HepG2 (cell line): ENCODE measurements at regions not wholly inside any gene's neighbourhood (a gene's known extent, or its start where the extent isn't known, plus 50 kb on each side); places are given as distances from the start of the nearest gene placed in this dataset.

Source experiments
- ATAC-seq: fragments of 200-7000 bp; cut with Tn5 transposase; 3 replicates; pipeline ENCODE4 v1.9.1; 2020; ENCODE audit warnings: mild to moderate bottlenecking, moderate library complexity
- BruUV-seq: library from RNA; stranded (reverse); fragments of 400-500 nt; replicated peaks from 2 replicates; lab custom pipeline; 2021; lab: Mats Ljungman, UMichigan
- CTCF ChIA-PET: fragments of 300-600 bp; formaldehyde crosslinking; extraction: SDS; loops from one replicate; lab custom pipeline; 2021; ENCODE audit warnings: low total read pairs, inconsistent platforms, low intra/inter-chr PET ratio; lab: Yijun Ruan, JAX
- POLR2A ChIA-PET: fragments of 350-600 bp; sonication (Branson Sonifier 250); formaldehyde crosslinking; loops from one replicate; lab custom pipeline; 2020; ENCODE audit warnings: antibody characterized with exemption, inconsistent platforms; lab: Yijun Ruan, JAX
- DNase-seq: peaks from one replicate; pipeline ENCODE4 v3.0.0-alpha.2; 2015; ENCODE audit warnings: low spot score
- FAIRE-seq: peaks from 3 replicates; lab custom pipeline; 2011; peaks lifted over from hg19 to GRCh38; lab: Jason Lieb, UNC
- H2AFZ ChIP-seq: one replicate; pipeline ENCODE4 v1.6.1; 2011; ENCODE audit warnings: low read length, inconsistent platforms
- H3K27ac ChIP-seq: fragments of 300-600 bp; 3 replicates; pipeline ENCODE4 v1.8.0; 2011; ENCODE audit warnings: mixed run types, mild to moderate bottlenecking, mixed read lengths, low read length, inconsistent platforms; ENCODE audit not compliant: insufficient read depth; ENCODE audit errors: extremely low read length
- H3K27me3 ChIP-seq, 2 experiments: fragments of 200-600 bp in 1 of 2; 2 replicates in 1 of 2; 3 replicates in 1 of 2; pipeline versions ENCODE4 v1.6.0 to v1.8.0; 2011; ENCODE audit warnings: low read length in 2 of 2, mild to moderate bottlenecking in 2 of 2, moderate library complexity in 2 of 2, inconsistent platforms in 1 of 2; ENCODE audit not compliant: insufficient read depth in 2 of 2, control insufficient read depth in 1 of 2
- H3K36me3 ChIP-seq, 2 experiments: fragments of 200-600 bp in 1 of 2; replicated peaks in 1 of 2; 2 replicates in 1 of 2; 3 replicates in 1 of 2; pipeline versions ENCODE4 v1.5.1 to v1.8.0; 2011; ENCODE audit warnings: low read length in 2 of 2, inconsistent platforms in 1 of 2; ENCODE audit not compliant: insufficient read depth in 2 of 2, control insufficient read depth in 1 of 2
- H3K4me1 ChIP-seq: 2 replicates; pipeline ENCODE4 v1.5.1; 2012; ENCODE audit warnings: low read length, inconsistent platforms; ENCODE audit not compliant: insufficient read depth
- H3K4me2 ChIP-seq: 2 replicates; pipeline ENCODE4 v1.6.0; 2011; ENCODE audit warnings: low read depth, low read length, inconsistent platforms
- H3K4me3 ChIP-seq, 3 experiments: fragments of 200-600 bp in 1 of 3; sonication (generic), shearing (Covaris generic) in 1 of 3; replicated peaks in 1 of 3; 2 replicates each; pipeline ENCODE4 v1.5.1; 2011 to 2016; ENCODE audit warnings: low read length in 3 of 3, inconsistent platforms in 2 of 3, low read depth in 2 of 3, mild to moderate bottlenecking in 2 of 3, control low read depth in 1 of 3, mixed read lengths in 1 of 3; ENCODE audit not compliant: insufficient read depth in 1 of 3
- H3K79me2 ChIP-seq: one replicate; pipeline ENCODE4 v1.6.1; 2011; ENCODE audit warnings: low read length, inconsistent platforms; ENCODE audit not compliant: insufficient read depth
- H3K9ac ChIP-seq: 2 replicates; pipeline ENCODE4 v1.6.0; 2011; ENCODE audit warnings: mild to moderate bottlenecking, low read depth, low read length, inconsistent platforms; ENCODE audit not compliant: insufficient read depth
- H3K9me3 ChIP-seq: 2 replicates; pipeline ENCODE4 v1.5.1; 2012; ENCODE audit warnings: mild to moderate bottlenecking, low read length
- H4K20me1 ChIP-seq: 2 replicates; pipeline ENCODE4 v1.6.0; 2011; ENCODE audit warnings: inconsistent platforms, mild to moderate bottlenecking, low read length, moderate library complexity; ENCODE audit not compliant: insufficient read depth
- KDM1A ChIP-seq: IDR thresholded peaks from 2 replicates; pipeline ENCODE4 v1.6.1; 2016; ENCODE audit warnings: missing compliant biosample characterization
- MYPOP ChIP-seq: sonication (generic); formaldehyde crosslinking; IDR thresholded peaks from 2 replicates; pipeline ENCODE4 v1.8.1; 2023; ENCODE audit warnings: mild to moderate bottlenecking, moderate library complexity, missing genetic modification reagents
- NCOA5 ChIP-seq: sonication (generic); formaldehyde crosslinking; IDR thresholded peaks from 2 replicates; pipeline ENCODE4 v1.4.0; 2020; ENCODE audit warnings: missing genetic modification reagents
- SP140L ChIP-seq: sonication (generic); formaldehyde crosslinking; IDR thresholded peaks from 2 replicates; pipeline ENCODE4 v1.4.0; 2020; ENCODE audit warnings: missing genetic modification reagents, borderline replicate concordance
- TRIM24 ChIP-seq: sonication (generic); formaldehyde crosslinking; IDR thresholded peaks from 2 replicates; pipeline ENCODE4 v1.8.0; 2022; ENCODE audit warnings: mild to moderate bottlenecking, missing genetic modification reagents
- ZFYVE20 ChIP-seq: sonication (generic); formaldehyde crosslinking; IDR thresholded peaks from 2 replicates; pipeline ENCODE4 v1.8.0; 2023; ENCODE audit warnings: low read depth, mild to moderate bottlenecking, moderate library complexity, missing genetic modification reagents, borderline replicate concordance
- ZNF142 ChIP-seq: sonication (generic); formaldehyde crosslinking; IDR thresholded peaks from 2 replicates; pipeline ENCODE4 v1.4.0; 2020; ENCODE audit warnings: missing genetic modification reagents
- ZSCAN5A ChIP-seq: sonication (generic); formaldehyde crosslinking; IDR thresholded peaks from 2 replicates; pipeline ENCODE4 v1.8.0; 2022; ENCODE audit warnings: mild to moderate bottlenecking, missing genetic modification reagents, borderline replicate concordance
- WGBS: methylation state at CpG from one replicate; pipeline ENCODE4 v1.1.6; 2017; ENCODE audit warnings: low lambda C conversion rate; 5-methylcytosine and 5-hydroxymethylcytosine counted together
- in situ Hi-C: cut with HindIII; loops from 2 replicates; pipeline ENCODE4 v1.10.0; 2017; ENCODE audit warnings: low pct_unique_long_range_greater_than_20kb; ENCODE audit not compliant: extremely low pct_ligation_motif_present
- intact Hi-C: fragments of 100-400 bp; cut with micrococcal nuclease; formaldehyde crosslinking; loops from one replicate; pipeline ENCODE4 v1.10.0; 2022; ENCODE audit not compliant: unreplicated experiment

- CTCF ChIA-PET: no interaction called here
These were observed 103.0 kb downstream of the ADRA2C start for GRCh38 chr4:3869174-3869572.

GRCh38 chr4:3869661-3870566 lies 103.7 kb downstream of the ADRA2C start:
- no peak for FAIRE-seq
- no peak overlapping the region for H3K27ac ChIP-seq
- intact Hi-C loops (loop anchor here (10.0 kb wide), 1 partner anchor 45 kb away; no protein-coding TSS in a partner anchor), in situ Hi-C loops (loop anchor here (5.0 kb wide), 1 partner anchor 83 kb away; no protein-coding TSS in a partner anchor)
- no peaks in the 10 kb centered on the region for H4K20me1 ChIP-seq
- H3K9ac ChIP-seq: no peak overlapping the region
- no peak for DNase-seq
- no peaks in the 10 kb centered on the region for H3K79me2 ChIP-seq
- no peak overlapping the region for H2AFZ ChIP-seq
- no peak overlapping the region for H3K4me2 ChIP-seq
- H3K4me1 ChIP-seq: peaks cover 15% of the 10 kb centered on the region
- H3K9me3 ChIP-seq: no peaks in the 10 kb centered on the region
- H3K4me3 ChIP-seq: no peak overlapping the region
- CTCF ChIA-PET: no interaction called here
- ATAC-seq: no peak
- BruUV-seq: no TSS peak
- no peaks in the 10 kb centered on the region for H3K36me3 ChIP-seq
- peaks cover under 1 to 40% of the 10 kb centered on the region in 2 experiments; a peak in 4 of 5 replicates for H3K27me3 ChIP-seq
- WGBS: 16% methylated on average over 10 of the region's 22 CpGs
- POLR2A ChIA-PET: interaction anchor here (1.5 kb wide), 1 partner anchor 87 kb away, joined by 3 read pairs; no protein-coding TSS in a partner anchor
- no peak for TF ChIP-seq KDM1A (CRISPR knock-in tag)
- no peak for TF ChIP-seq MYPOP
- no peak for TF ChIP-seq TRIM24 (CRISPR knock-in tag)
- no peak for TF ChIP-seq ZFYVE20
- TF ChIP-seq ZSCAN5A (CRISPR knock-in tag): no peak
- no peak for TF ChIP-seq ZNF142
- TF ChIP-seq NCOA5 (CRISPR knock-in tag): no peak

More at GRCh38 chr4:3869174-3869572, 103.0 kb downstream of the ADRA2C start:
- no peak for TF ChIP-seq SP140L (CRISPR knock-in tag)
- no peak for ATAC-seq
- H3K27ac ChIP-seq: no peak overlapping the region
- no peak overlapping the region for H3K9ac ChIP-seq
- H3K4me3 ChIP-seq: no peak overlapping the region
- WGBS: 80% methylated on average over 1 of the region's 7 CpGs
- no peak for FAIRE-seq
- no peak for DNase-seq
- intact Hi-C loops: no loop called here
- POLR2A ChIA-PET: interaction anchor here (1.5 kb wide), 1 partner anchor 86 kb away, joined by 3 read pairs; no protein-coding TSS in a partner anchor
- H3K79me2 ChIP-seq: no peaks in the 10 kb centered on the region
- no peak overlapping the region for H2AFZ ChIP-seq
- H4K20me1 ChIP-seq: no peaks in the 10 kb centered on the region
- in situ Hi-C loops: no loop called here
- peaks cover 21% of the 10 kb centered on the region for H3K4me1 ChIP-seq
- H3K9me3 ChIP-seq: no peaks in the 10 kb centered on the region
- BruUV-seq: no TSS peak
- peaks cover 3 to 47% of the 10 kb centered on the region in 2 experiments; a peak in 4 of 5 replicates for H3K27me3 ChIP-seq
- H3K36me3 ChIP-seq: no peaks in the 10 kb centered on the region
- H3K4me2 ChIP-seq: no peak overlapping the region
